VCaP (cell line): ENCODE measurements at regions not wholly inside any gene's neighbourhood (a gene's known extent, or its start where the extent isn't known, plus 50 kb on each side); places are given as distances from the start of the nearest gene placed in this dataset.

ENCODE experiments used
- H3K27ac ChIP-seq: fragments of 450-650 bp; 2 replicates; pipeline ENCODE4 v1.5.1; 2017
- CTCF ChIP-seq: fragments of 450-650 bp; conservative IDR thresholded peaks from 2 replicates; pipeline ENCODE4 v1.5.1; 2017; ENCODE audit warnings: mild to moderate bottlenecking, moderate library complexity

GRCh38 chr18:50454387-50454988 is 79.6 kb downstream of the SKA1 start:
- no peak overlapping the region for H3K27ac ChIP-seq
- no peak for TF ChIP-seq CTCF

DNA sequence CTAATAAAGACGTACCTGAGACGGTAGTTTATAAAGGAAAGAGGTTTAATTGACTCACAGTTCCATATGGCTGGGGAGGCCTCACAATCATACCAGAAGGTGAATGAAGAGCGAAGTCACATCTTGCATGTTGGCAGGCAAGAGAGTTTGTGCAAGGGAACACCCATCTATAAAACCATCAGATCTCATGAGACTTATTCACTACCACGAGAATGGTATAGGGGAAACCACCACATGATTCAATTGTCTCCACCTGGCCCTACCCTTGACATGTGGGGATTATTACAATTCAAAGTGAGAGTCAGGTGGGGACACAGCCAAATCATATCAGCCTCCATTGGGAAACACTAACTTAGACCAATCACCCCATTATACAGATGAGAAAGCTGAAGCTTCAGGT is 81.4 kb downstream of the SKA1 start:
- no peak for TF ChIP-seq CTCF
- H3K27ac ChIP-seq, result no peak overlapping the region

DNA sequence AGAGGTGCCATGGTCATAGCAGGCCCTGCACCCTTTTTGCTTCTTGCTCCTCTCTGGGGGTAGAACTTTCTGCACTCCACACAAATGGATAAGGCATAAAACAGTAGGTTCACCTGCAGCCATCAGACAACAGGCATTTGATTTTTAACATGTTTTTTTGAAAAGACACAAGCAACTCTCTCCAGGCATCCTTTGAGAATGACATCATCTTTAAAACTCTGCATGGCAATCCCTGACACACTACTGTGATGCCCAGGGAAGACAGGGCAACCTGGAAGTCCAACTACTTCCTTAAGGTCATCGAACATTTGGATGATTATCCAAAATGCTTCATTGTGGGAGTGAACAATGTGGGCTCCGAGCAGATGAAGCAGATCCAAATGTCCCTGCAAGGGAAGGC is 82.8 kb downstream of the SKA1 start:
- no peak overlapping the region for H3K27ac ChIP-seq
- TF ChIP-seq CTCF, result no peak

- TF ChIP-seq CTCF, result no peak
- no peak overlapping the region for H3K27ac ChIP-seq
Observed at GRCh38 chr18:50458366-50458765, 83.5 kb downstream of the SKA1 start.

- no peak for TF ChIP-seq CTCF
- H3K27ac ChIP-seq, result no peak overlapping the region
Observed at GRCh38 chr18:50458796-50459195, 84.0 kb downstream of the SKA1 start.

- H3K27ac ChIP-seq, result no peak overlapping the region
- TF ChIP-seq CTCF, result no peak
Observed at GRCh38 chr18:50460062-50460461, 85.2 kb downstream of the SKA1 start.

- H3K27ac ChIP-seq, result no peak overlapping the region
- TF ChIP-seq CTCF, result no peak
Observed at GRCh38 chr18:50460716-50461115, 85.9 kb downstream of the SKA1 start.
